ENCODE measurements at regions not wholly inside any gene's neighbourhood (a gene's known extent, or its start where the extent isn't known, plus 50 kb on each side); places are given as distances from the start of the nearest gene placed in this dataset.
A peak's percentile ranks its signal among the peaks of the same experiment; 100 is the strongest.
"Not testable (repeated sequence)": the region's sequence is repeated elsewhere in the genome, so short reads cannot be mapped to it uniquely, and the experiment has no call there.

GRCh38 chr15:45869034-45869668 is 234.3 kb downstream of the SQOR start:
- DNase-seq = no peak

- DNase-seq = no peak
These were observed 236.5 kb downstream of the SQOR start for GRCh38 chr15:45871121-45871855.

- DNase-seq = peak; percentile 18
These were observed 239.0 kb downstream of the SQOR start for GRCh38 chr15:45873781-45874180.

DNA sequence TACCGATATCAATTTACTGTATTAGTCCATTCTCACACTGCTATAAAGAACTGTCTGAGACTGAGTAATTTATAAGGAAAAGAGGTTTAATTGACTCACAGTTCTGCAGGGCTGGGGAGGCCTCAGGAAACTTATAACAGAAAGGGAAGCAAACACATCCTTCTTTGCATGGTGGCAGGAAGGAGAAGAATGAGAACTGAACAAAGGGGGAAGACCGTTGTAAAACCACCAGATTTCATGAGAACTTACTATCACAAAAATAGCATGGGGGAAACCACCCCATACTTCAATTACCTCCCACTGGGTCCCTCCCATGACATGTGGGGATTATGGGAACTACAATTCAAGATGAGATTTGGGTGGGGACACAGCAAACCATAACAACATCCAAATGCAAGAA is 239.7 kb downstream of the SQOR start:
- not testable (repeated sequence) for DNase-seq

DNA sequence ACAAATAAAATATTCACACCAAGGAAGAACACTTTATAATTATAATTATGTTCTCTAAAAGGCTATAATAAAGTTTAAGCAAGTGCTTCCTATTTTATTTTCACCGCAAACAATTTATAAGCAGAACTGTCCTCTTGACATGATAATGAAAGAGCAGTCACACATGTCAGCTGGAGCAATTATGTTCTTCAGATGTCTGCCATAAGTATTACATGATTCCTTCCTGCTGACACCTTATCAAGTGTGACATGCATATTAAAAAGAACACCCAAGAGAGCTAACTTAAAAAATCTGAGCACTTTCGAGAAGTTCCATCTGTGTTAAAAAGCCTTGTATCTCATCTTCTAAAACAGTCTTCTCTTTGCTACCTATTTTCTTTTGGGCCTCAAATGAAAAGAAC is 249.5 kb downstream of the SQOR start:
- DNase-seq = no peak

DNA sequence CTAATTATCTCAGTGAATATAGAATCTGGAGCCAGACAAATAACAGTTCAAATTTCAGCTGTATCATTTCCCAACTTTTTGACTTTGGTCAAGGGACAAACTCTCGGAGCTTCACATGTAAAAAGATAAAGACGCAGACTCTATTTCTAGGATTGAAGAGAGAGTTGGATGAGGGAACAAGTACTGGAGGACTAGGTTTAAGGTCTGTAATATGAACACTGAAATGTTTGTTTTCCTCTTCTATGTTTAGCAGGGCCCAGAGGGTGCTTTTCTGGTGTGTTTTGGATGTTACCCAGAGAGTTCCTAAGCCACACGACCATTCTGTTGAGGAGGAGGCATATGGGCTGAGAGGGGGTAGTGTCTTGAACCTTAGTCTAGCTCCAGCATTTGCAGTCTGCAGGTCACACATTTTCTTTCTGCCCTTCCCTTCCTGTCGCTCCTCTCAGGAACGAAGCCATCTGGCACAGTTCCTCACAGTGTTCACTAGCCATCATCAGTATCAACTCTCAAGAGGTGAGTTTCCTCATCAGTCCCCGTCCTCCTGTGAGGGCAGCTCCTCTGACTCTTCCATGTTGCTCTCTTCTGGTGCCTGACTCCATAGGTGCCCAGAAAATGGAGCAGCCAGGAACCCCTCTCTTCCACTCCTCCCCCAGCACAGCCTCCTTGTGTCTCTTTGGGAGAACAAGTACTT is 250.1 kb downstream of the SQOR start:
- no peak for DNase-seq

DNA sequence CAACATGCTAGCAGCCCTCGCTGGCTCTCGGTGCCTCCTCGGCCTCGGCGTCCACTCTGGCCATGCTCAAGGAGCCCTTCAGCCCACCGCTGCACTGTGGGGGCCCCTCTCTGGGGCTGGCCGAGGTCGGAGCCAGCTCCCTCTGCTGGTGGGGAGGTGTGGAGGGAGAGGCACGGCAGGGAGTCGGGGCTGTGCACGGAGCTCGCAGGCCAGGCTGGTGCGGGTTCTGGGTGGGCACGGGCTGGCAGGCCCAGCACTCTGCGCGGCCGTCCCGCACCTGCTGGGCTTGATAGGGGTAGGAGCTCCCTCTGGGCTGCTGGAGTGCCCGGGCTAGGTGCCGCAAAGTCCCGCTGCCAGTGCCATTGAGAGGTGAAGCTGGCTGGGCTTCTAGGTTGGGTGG is 251.0 kb downstream of the SQOR start:
- no peak for DNase-seq

DNA sequence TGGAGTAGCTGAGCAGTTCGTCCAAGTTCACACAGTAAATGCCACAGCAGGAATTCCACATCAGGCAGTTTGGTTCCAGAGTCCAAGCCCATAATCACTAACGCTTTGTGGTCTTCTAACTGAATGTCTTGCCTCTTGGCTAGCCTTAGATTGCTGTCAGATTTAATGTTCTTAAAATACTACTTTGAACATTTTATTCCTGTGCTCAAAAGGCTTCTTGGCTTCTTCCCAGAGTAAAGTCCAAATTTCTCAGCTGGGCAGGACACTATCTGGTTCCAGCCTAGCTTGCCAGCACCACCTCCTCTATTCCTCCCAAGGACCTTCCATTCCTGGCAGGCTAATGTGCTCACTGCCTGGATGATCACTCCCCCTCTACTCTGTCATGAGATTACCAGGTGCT is 256.9 kb downstream of the SQOR start:
- no peak for DNase-seq

GRCh38 chr15:45892182-45892581 is 257.4 kb downstream of the SQOR start:
- no peak for DNase-seq

- no peak for DNase-seq
These were observed 268.5 kb downstream of the SQOR start for GRCh38 chr15:45903283-45903682.

DNA sequence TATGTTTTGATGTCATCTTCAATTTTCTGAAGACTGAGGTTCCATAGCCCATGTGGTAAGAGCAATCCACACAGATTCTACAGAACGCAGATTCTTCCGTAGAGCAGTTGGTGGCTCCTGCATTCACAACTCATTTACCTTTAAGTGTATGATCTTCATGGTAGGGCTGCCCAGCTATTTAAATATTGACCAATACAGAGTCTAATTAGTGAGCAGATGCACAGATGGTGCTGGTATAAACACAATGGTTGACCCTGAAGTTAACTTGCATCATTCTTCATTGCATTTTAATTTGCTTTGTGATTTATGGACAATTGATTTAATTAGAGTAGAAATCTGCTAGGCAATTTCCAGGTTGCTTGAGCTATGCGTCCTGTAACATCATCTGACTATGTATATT is 269.2 kb downstream of the SQOR start:
- DNase-seq = no peak

DNA sequence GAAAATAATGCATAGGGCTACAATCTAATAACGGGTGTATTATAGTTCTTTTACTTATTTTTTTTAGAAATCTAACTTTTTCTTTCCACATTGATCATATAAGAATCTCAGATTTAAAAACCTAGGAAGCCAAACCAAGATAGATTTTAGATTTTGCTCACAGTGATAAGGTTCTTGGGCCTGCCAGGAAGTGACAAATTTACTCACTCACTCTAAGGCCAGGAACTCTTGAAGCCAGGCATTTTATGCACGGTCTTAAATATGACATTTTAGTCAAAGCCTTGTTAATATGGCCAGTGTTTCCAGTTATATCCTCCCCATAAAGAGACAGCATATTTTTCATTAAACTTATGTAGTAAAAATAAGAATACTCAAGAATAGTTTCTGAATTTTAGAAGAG is 271.4 kb downstream of the SQOR start:
- no peak for DNase-seq

GRCh38 chr15:45910671-45911070 is 275.8 kb downstream of the SQOR start:
- DNase-seq = no peak

DNA sequence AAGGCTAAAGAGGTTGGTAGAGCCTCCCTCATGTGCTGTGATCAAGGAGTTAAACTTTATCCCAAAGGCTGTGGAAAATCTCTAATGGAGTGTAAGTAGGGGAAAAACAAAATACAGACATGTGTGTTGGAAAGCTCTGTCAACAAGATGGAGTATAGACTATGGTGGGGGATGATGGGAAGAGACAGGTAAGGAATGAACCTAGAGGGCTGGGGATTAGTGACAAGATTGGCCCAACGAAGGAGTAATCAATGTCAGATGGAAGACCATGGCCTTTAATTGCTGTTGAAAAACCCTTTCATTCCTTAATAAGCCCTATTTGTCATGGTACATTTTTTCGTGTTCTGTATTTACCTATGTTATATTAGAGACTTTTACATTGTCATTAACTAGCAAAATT is 278.6 kb downstream of the SQOR start:
- no peak for DNase-seq

GRCh38 chr15:45914425-45914824 is 279.6 kb downstream of the SQOR start:
- no peak for DNase-seq

DNA sequence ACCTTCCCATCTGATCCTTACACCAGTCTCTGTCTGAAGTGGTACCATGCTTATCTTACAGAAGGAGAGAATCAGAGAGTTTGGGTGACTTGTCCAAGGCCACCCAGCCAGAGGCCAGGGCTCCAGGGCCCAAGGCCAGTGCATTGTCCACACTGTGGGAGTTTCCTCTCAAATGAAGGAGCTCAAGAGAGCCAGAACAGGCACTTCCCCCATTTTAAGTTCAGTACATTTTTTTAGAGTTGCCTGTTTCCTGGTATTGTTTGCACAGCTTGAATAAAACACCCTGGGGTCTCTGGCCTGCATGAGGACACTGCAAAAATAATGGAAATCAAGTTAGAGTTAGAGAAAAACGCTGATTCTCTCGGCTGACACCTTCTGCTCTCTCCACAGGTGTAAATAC is 284.0 kb downstream of the SQOR start:
- DNase-seq = no peak

DNA sequence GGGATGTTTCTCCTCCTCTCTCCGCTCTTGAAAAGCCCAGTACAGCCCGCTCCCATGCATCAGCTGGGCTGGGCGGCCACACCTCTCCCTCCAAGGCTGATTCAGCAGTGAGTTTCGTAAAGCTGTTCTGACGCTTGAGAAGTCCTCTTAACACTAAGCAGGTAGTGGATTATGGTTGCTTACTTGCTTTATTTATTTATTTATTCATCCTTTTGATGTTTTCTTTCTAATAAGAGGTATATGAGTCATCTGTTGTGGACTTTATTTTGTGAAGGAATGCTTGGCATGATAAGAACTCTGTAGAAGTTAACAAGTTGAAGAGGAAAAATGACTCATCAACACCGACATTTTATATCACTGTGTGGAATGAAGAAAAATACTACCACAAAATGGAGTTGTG is 285.0 kb downstream of the SQOR start:
- DNase-seq = no peak

DNA sequence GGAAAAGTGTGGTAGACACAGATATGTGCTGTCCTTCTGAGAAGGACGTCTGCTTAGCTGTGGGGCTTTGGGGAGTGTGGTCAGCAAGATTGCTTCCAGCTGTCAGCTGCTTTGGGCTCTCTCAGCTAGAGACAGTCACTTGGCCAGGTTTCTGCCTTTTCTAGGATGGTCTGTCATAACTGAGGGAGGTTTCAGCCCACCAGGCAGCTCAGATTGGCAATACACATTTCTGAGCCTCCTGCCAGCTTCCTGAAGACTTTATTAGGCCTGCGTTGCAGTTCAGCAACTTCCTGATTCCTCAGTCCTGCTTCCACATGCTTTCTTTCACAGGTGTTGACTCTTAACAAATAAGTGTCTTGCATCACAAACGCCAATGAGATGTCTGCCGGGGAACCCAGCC is 286.5 kb downstream of the SQOR start:
- DNase-seq = no peak

DNA sequence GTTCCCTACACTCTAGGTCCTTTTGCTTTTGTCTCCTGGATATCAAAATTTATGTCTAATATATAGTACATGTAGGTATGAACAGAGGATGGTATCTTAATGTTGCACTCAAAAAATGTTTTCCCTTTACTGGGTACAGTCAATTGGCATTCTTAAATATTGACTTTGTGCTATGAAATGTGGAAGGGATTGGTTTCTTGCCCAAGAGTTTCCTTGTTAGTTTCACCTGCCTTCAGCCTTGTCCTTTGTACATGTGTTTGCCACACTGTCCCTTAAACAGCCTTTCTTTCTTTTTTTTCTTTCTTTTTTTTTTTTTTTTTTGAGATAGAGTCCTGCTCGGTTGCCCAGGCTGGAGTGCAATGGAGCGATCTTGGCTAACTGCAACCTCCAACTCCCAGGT is 287.1 kb downstream of the SQOR start:
- DNase-seq = no peak

- DNase-seq = no peak
These were observed 306.5 kb downstream of the SQOR start for GRCh38 chr15:45941367-45941766.

DNA sequence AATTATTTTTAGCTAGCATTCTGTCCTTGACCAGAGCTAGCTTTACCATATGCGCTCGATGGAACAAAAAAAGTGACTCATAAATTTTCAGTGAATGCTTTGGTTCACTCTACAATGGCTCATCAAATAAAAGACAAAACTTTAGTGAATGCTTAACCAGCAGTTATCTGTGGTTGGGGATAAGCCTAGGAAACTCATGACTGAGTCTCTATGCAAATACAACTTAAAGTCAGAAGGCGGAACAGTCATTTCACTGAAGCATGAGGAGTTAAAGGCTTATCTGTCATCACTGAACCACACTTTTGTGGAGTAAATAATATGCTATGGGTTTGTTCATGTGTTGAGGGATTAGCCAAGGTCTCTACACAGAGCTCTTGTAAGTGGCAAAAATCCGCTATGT is 308.4 kb downstream of the SQOR start:
- no peak for DNase-seq

- DNase-seq = no peak
These were observed 311.3 kb downstream of the SQOR start for GRCh38 chr15:45946111-45946510.

GRCh38 chr15:45948181-45948621 is 313.4 kb downstream of the SQOR start:
- DNase-seq = no peak

- DNase-seq = no peak
These were observed 324.1 kb downstream of the SQOR start for GRCh38 chr15:45958924-45959323.
